ENCODE measurements at regions not wholly inside any gene's neighbourhood (a gene's known extent, or its start where the extent isn't known, plus 50 kb on each side); places are given as distances from the start of the nearest gene placed in this dataset.

DNA sequence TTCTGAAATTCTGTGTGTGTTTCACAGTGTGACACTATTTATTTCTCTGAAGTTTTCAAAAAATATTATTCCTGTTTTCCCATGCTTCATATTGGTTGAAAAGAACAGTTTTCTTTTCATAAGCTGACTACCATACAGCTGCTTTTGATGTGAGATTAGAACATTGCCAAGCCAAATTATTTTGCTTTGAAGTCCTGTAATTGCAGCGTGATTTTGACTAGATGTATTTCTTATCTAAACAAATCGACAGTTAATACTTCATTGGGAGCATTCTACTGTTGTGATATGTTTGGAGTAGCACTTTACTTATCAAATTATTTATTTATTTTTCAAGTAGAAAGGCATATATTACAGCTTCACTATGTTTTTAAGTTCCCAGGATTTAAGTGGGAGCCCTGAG is 132.0 kb downstream of the DACT1 start:
- TF ChIP-seq, protein P1, sequence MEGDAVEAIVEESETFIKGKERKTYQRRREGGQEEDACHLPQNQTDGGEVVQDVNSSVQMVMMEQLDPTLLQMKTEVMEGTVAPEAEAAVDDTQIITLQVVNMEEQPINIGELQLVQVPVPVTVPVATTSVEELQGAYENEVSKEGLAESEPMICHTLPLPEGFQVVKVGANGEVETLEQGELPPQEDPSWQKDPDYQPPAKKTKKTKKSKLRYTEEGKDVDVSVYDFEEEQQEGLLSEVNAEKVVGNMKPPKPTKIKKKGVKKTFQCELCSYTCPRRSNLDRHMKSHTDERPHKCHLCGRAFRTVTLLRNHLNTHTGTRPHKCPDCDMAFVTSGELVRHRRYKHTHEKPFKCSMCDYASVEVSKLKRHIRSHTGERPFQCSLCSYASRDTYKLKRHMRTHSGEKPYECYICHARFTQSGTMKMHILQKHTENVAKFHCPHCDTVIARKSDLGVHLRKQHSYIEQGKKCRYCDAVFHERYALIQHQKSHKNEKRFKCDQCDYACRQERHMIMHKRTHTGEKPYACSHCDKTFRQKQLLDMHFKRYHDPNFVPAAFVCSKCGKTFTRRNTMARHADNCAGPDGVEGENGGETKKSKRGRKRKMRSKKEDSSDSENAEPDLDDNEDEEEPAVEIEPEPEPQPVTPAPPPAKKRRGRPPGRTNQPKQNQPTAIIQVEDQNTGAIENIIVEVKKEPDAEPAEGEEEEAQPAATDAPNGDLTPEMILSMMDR (IDR thresholded peaks at IDR 0.05; ENCODE audit: extremely low read depth in 1 of 2, insufficient read depth in 1 of 2, low read depth in 1 of 2, low read length in 2 of 2): no peak
- no peak for TF ChIP-seq POLR2A (IDR thresholded peaks at IDR 0.05; ENCODE audit: low read depth, low read length)
- no peak for TF ChIP-seq EZH2 (IDR thresholded peaks at IDR 0.05; ENCODE audit: borderline replicate concordance, low read depth, low read length, severe bottlenecking)
- TF ChIP-seq GATA2 (IDR thresholded peaks at IDR 0.05; ENCODE audit: insufficient read depth, insufficient read length, low read depth, low read length): no peak
- no peak for TF ChIP-seq POLR2AphosphoS5 (IDR thresholded peaks at IDR 0.05; ENCODE audit: insufficient read depth, low read depth, low read length)
- TF ChIP-seq JUN (IDR thresholded peaks at IDR 0.05; ENCODE audit: borderline replicate concordance, insufficient read depth, insufficient read length, low read depth): no peak
- TF ChIP-seq MYC (IDR thresholded peaks at IDR 0.05; ENCODE audit: low read depth, low read length): no peak
- no peak for TF ChIP-seq FOS (IDR thresholded peaks at IDR 0.05; ENCODE audit: borderline replicate concordance, insufficient read depth, low read length)
